Aorta (tissue), 5 donors: ENCODE measurements at regions not wholly inside any gene's neighbourhood (a gene's known extent, or its start where the extent isn't known, plus 50 kb on each side); places are given as distances from the start of the nearest gene placed in this dataset.
"Not testable (repeated sequence)": the region's sequence is repeated elsewhere in the genome, so short reads cannot be mapped to it uniquely, and the experiment has no call there.

Experiments used
- ATAC-seq: fragments of 200-7000 bp; cut with Tn5 transposase; one replicate; pipeline ENCODE4 v1.9.1; 2022; ENCODE audit warnings: moderate library complexity; ENCODE audit not compliant: low FRiP score
- DNase-seq, 2 donors: peaks; one replicate each; pipeline ENCODE4 v3.0.0-alpha.2; 2020
- H3K27ac ChIP-seq, 2 donors: one replicate each; pipeline ENCODE4 v1.5.1; 2013; ENCODE audit warnings: low read length in 2 of 2, mild to moderate bottlenecking in 2 of 2, moderate library complexity in 2 of 2, control low read depth in 1 of 2, inconsistent platforms in 1 of 2, low read depth in 1 of 2
- H3K27me3 ChIP-seq, 2 donors: one replicate each; pipeline ENCODE4 v1.6.1; 2013; ENCODE audit warnings: control low read depth in 1 of 2, low read length in 1 of 2, mild to moderate bottlenecking in 1 of 2, moderate library complexity in 1 of 2; ENCODE audit not compliant: insufficient read depth in 2 of 2, control insufficient read depth in 1 of 2
- H3K36me3 ChIP-seq, 2 donors: one replicate each; pipeline ENCODE4 v1.6.1; 2013; ENCODE audit warnings: control low read depth in 1 of 2, low read length in 1 of 2, mild to moderate bottlenecking in 1 of 2; ENCODE audit not compliant: insufficient read depth in 2 of 2, control insufficient read depth in 1 of 2
- H3K4me1 ChIP-seq, 2 donors: one replicate each; pipeline ENCODE4 v1.6.1; 2013; ENCODE audit warnings: low read length in 2 of 2, control low read depth in 1 of 2, mild to moderate bottlenecking in 1 of 2, moderate library complexity in 1 of 2; ENCODE audit not compliant: insufficient read depth in 2 of 2, control insufficient read depth in 1 of 2
- H3K4me3 ChIP-seq, 2 donors: one replicate each; pipeline ENCODE4 v1.5.1; 2013; ENCODE audit warnings: low read length in 2 of 2, control low read depth in 1 of 2, mild to moderate bottlenecking in 1 of 2
- H3K9me3 ChIP-seq: one replicate; pipeline ENCODE4 v1.6.1; 2013; ENCODE audit warnings: mild to moderate bottlenecking, low read length; ENCODE audit not compliant: control insufficient read depth
- WGBS, 2 donors: extraction: QIAGEN DNeasy Blood & Tissue Kit; methylation state at CpG; one replicate each; pipeline ENCODE4 v1.1.7; 2013; 5-methylcytosine and 5-hydroxymethylcytosine counted together
- intact Hi-C, 2 donors: fragments of 100-400 bp; cut with DNase I; formaldehyde crosslinking; loops; one replicate each; pipeline versions ENCODE4 v1.14.2 to v1.15.0; 2022
- donor health status: healthy with polysubstance abuse.
- donor health status: Bipolar disorder and iron deficiency.
- donor health status: DM: no; HTN: no; CAD: no.
- donor health status: DM: no; HTN: no; CAD: no.
- donor health status: DM: yes; HTN: yes; CAD: no.

DNA sequence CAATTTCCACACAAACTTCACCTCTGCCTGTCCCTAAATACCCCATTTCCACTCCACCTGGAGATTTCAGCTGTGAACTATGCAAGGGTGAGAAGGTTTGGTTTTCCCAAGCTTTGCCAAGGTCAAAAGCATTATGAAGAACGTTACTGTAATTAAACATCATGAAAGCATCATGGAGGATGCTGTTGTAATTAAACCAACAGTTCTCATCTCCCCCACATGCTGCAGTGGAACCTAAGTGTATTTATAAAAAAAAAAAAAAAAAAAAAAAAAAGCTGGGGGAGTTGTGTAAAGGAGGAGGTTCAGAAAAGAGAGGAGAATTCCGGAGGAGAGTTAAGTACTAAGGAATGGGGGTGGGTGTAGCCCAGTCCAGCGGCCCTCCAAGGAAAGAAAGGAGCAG lies 474.9 kb upstream of the JARID2 start:
- H3K4me3 ChIP-seq = no peak overlapping the region
- H3K36me3 ChIP-seq = no peaks in the 10 kb centered on the region
- no peaks in the 10 kb centered on the region for H3K27me3 ChIP-seq
- no peaks in the 10 kb centered on the region for H3K9me3 ChIP-seq
- WGBS, 2 donors = 50 to 69% methylated on average over 3 of the region's 3 CpGs
- no peak for ATAC-seq
- H3K4me1 ChIP-seq = no peaks in the 10 kb centered on the region
- no peak for DNase-seq
- no peak overlapping the region for H3K27ac ChIP-seq
- intact Hi-C loops = no loop called here

- no peaks in the 10 kb centered on the region for H3K9me3 ChIP-seq
- H3K27ac ChIP-seq = no peak overlapping the region
- no peak for DNase-seq
- no peak overlapping the region for H3K4me3 ChIP-seq
- WGBS, 2 donors = 86% methylated on average over 7 of the region's 7 CpGs
- no peak for ATAC-seq
- no peaks in the 10 kb centered on the region for H3K4me1 ChIP-seq
- no peaks in the 10 kb centered on the region for H3K27me3 ChIP-seq
- no peaks in the 10 kb centered on the region for H3K36me3 ChIP-seq
- intact Hi-C loops = no loop called here
Measured at GRCh38 chr6:14772188-14772587, 473.7 kb upstream of the JARID2 start.

DNA sequence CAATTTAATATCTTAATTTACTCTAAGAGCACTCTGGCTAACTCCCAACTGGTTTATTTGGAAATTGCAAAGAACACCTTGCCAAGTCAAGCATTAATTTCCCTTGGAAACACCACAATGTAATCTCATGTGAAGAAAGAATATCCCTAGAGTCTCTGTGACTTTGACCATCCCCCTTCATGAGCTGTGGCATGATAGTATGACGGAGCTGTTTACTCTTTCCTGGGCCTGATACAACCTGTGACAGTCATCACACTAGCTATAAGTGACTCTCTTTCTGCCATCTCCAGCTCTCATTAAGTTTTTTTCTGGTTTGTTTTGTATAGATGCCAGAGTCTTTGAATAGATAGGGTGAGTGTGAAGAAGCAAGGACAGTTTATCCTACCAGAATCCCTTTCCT lies 470.3 kb upstream of the JARID2 start:
- no peaks in the 10 kb centered on the region for H3K9me3 ChIP-seq
- no peaks in the 10 kb centered on the region for H3K4me1 ChIP-seq
- no peak for ATAC-seq
- no peak overlapping the region for H3K27ac ChIP-seq
- H3K27me3 ChIP-seq = no peaks in the 10 kb centered on the region
- no peak overlapping the region for H3K4me3 ChIP-seq
- 42 to 46% methylated on average over 1 of the region's 1 CpG for WGBS, 2 donors
- H3K36me3 ChIP-seq = no peaks in the 10 kb centered on the region
- intact Hi-C loops = no loop called here
- no peak for DNase-seq

DNA sequence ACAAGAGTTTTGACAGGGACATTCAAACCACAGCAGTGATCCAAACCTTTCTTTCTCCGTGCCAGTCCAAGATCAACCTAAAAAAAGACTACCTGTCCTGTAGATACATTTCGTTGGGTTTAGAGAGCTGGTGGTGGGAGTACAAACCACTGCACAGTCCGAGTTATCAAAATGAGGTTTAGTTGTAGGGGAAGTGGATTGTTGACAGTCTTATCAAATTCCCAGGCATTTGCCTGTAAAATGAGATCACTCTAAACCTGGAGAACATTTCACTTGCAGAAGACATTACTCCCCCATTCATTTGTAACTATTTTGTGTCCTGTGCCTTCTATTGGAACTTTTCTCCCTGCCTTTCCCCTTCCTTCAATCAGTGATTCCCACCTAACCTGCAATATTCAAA lies 469.6 kb upstream of the JARID2 start:
- H3K9me3 ChIP-seq = no peaks in the 10 kb centered on the region
- intact Hi-C loops = no loop called here
- H3K36me3 ChIP-seq = no peaks in the 10 kb centered on the region
- WGBS, 2 donors = 46 to 55% methylated on average over 3 of the region's 3 CpGs
- no peak overlapping the region for H3K4me3 ChIP-seq
- no peak overlapping the region for H3K27ac ChIP-seq
- ATAC-seq (no peak), DNase-seq (no peak)
- no peaks in the 10 kb centered on the region for H3K4me1 ChIP-seq
- H3K27me3 ChIP-seq = no peaks in the 10 kb centered on the region

DNA sequence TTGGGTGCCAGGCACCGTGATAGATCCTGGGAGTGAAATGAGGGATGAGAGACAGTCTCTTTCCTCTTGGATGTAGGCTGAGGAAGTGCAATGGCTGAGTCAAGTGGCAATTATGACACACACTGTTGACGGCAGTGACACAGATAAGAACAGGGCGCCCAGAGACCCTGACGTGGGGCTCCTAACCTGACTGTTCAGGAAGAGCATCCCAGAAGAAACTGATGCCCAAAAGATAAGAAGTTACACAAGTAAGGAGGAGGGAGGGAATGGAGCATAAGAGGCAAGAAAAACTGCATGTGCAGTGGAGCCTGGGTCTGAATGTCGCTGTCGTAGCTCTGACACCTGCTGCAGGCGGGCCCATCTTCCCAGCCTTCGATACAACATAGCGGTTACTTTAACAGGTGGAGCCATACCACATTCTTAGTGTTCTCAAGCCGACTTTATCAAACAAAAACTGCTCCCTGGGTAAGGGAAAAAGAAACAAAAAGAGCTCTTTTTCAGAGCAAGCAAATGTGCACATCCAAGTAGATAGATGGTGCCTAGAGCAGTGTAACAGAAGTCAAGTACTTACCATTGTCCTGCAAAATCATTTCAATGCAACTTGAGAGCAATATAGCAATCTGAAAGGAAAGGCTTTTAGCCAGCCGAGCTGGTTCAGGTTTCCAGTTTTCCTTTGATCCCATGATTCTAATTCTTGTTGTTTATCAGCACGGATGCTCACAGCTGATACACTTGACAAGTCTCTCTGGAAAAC lies 463.9 kb upstream of the JARID2 start:
- H3K27ac ChIP-seq = no peak overlapping the region
- no peaks in the 10 kb centered on the region for H3K36me3 ChIP-seq
- intact Hi-C loops = no loop called here
- H3K4me1 ChIP-seq = no peaks in the 10 kb centered on the region
- WGBS, 2 donors = 81 to 84% methylated on average over 12 of the region's 12 CpGs
- no peak for DNase-seq
- H3K27me3 ChIP-seq = no peaks in the 10 kb centered on the region
- no peak for ATAC-seq
- H3K9me3 ChIP-seq = no peaks in the 10 kb centered on the region
- H3K4me3 ChIP-seq = no peak overlapping the region

DNA sequence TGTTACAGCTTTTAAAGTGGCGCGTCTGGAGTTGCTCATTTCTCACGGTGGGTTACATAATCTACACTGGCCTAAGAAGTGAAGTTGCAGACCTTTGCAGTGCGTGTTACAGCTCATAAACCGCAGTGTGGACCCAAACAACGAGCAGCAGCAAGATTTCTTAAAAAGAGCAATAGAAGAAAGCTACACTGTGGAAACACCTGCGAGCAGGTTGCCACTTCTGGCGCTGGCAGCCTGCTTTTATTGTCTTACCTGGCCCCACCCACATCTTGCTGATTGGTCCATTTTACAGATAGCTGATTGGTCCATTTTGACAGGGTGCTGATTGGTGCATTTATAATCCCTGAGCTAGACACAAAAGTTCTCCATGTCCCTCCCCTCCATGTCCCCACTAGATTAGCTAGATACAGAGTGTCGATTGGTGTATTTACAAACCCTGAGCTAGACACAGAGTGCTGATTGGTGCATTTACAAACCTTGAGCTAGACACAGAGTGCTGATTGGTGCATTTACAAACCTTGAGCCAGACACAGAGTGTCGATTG lies 462.9 kb upstream of the JARID2 start:
- ATAC-seq, H3K4me1 ChIP-seq, H3K36me3 ChIP-seq, intact Hi-C loops, H3K9me3 ChIP-seq, H3K27me3 ChIP-seq, H3K27ac ChIP-seq, H3K4me3 ChIP-seq, DNase-seq: not testable (repeated sequence)
- WGBS, 2 donors = 92 to 96% methylated on average over 10 of the region's 10 CpGs

GRCh38 chr6:14783594-14783993 lies 462.3 kb upstream of the JARID2 start:
- ATAC-seq (no peak), DNase-seq (no peak)
- no peak overlapping the region for H3K27ac ChIP-seq
- intact Hi-C loops = no loop called here
- H3K9me3 ChIP-seq = no peaks in the 10 kb centered on the region
- 96 to 97% methylated on average over 31 to 35 of the region's 35 CpGs for WGBS, 2 donors
- H3K36me3 ChIP-seq = no peaks in the 10 kb centered on the region
- H3K4me3 ChIP-seq = no peak overlapping the region
- no peaks in the 10 kb centered on the region for H3K27me3 ChIP-seq
- H3K4me1 ChIP-seq = no peaks in the 10 kb centered on the region

- intact Hi-C loops = no loop called here
- Histone ChIP-seq H3K4me3 (no peak overlapping the region), H3K27ac (no peak overlapping the region), H3K36me3 (no peaks in the 10 kb centered on the region), H3K9me3 (no peaks in the 10 kb centered on the region), H3K4me1 (no peaks in the 10 kb centered on the region), H3K27me3 (no peaks in the 10 kb centered on the region)
- WGBS, 2 donors = 46 to 49% methylated on average over 15 of the region's 15 CpGs
- no peak for ATAC-seq
- no peak for DNase-seq
Measured at GRCh38 chr6:14784596-14785492, 461.0 kb upstream of the JARID2 start.

DNA sequence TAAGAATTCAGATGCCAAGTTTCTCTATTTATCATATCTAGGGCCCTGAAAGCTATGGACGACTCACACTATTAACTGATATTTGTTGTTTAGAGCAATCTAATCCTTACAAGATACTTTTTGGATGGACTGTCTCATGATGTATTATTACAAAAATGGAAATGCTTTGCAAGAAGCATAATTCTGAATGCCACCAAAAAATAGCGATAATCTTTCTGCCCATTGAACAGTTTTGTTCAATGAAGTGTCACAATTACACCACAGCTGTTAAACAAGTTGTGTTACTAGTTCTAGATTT lies 460.4 kb upstream of the JARID2 start:
- no peaks in the 10 kb centered on the region for H3K4me1 ChIP-seq
- no peaks in the 10 kb centered on the region for H3K36me3 ChIP-seq
- intact Hi-C loops = no loop called here
- H3K4me3 ChIP-seq = no peak overlapping the region
- H3K27ac ChIP-seq = no peak overlapping the region
- H3K9me3 ChIP-seq = no peaks in the 10 kb centered on the region
- 85 to 88% methylated on average over 2 of the region's 2 CpGs for WGBS, 2 donors
- H3K27me3 ChIP-seq = no peaks in the 10 kb centered on the region
- DNase-seq (no peak), ATAC-seq (no peak)
